ENCODE measurements at regions not wholly inside any gene's neighbourhood (a gene's known extent, or its start where the extent isn't known, plus 50 kb on each side); places are given as distances from the start of the nearest gene placed in this dataset.

DNA sequence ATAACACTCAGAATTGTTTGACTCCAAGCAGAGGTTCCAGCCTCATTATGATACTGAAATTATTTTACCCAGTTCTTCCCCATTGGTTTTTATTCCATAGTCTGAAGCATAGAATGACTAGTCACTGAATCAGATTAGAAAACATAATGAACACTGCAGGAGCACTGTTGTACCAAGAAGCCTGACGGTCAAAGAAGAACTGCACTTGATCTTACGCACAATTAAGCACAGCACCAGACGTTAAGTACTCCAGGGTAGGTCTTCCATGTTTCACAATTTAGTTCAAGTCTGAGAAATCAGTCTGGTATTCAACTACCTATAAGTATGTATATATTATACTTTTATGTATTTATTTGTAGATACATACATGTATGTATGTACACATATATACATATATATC lies 973.5 kb upstream of the SPRY2 start:
- TF ChIP-seq, protein P1, sequence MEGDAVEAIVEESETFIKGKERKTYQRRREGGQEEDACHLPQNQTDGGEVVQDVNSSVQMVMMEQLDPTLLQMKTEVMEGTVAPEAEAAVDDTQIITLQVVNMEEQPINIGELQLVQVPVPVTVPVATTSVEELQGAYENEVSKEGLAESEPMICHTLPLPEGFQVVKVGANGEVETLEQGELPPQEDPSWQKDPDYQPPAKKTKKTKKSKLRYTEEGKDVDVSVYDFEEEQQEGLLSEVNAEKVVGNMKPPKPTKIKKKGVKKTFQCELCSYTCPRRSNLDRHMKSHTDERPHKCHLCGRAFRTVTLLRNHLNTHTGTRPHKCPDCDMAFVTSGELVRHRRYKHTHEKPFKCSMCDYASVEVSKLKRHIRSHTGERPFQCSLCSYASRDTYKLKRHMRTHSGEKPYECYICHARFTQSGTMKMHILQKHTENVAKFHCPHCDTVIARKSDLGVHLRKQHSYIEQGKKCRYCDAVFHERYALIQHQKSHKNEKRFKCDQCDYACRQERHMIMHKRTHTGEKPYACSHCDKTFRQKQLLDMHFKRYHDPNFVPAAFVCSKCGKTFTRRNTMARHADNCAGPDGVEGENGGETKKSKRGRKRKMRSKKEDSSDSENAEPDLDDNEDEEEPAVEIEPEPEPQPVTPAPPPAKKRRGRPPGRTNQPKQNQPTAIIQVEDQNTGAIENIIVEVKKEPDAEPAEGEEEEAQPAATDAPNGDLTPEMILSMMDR (conservative IDR thresholded peaks at IDR 0.05; ENCODE audit: low read length), result no peak
- TF ChIP-seq EZH2phosphoT487 (IDR thresholded peaks at IDR 0.05; ENCODE audit: borderline replicate concordance, low read depth, low read length), result no peak
